Adrenal gland (tissue), 5 donors: ENCODE measurements at regions not wholly inside any gene's neighbourhood (a gene's known extent, or its start where the extent isn't known, plus 50 kb on each side); places are given as distances from the start of the nearest gene placed in this dataset.

Source experiments
- CTCF ChIP-seq, 6 experiments: fragments of 450-650 bp in 4 of 6; fragments of 200-600 bp in 2 of 6; sonication (generic) in 1 of 6; IDR thresholded peaks; 1 replicate in 5 of 6; 2 replicates in 1 of 6; pipeline versions ENCODE4 v1.5.1 to v1.8.0; 2016 to 2021; ENCODE audit warnings: antibody characterized with exemption in 6 of 6, mild to moderate bottlenecking in 2 of 6, moderate library complexity in 1 of 6
- POLR2A ChIP-seq, 2 donors: fragments of 450-650 bp; IDR thresholded peaks; one replicate each; pipeline ENCODE4 v1.6.1; 2017; ENCODE audit warnings: antibody characterized with exemption in 2 of 2, mild to moderate bottlenecking in 2 of 2, moderate library complexity in 1 of 2
- donor health status: DM: no; HTN: no; CAD: no.

- TF ChIP-seq CTCF (IDR thresholded peaks at IDR 0.05) (no peak), POLR2A (IDR thresholded peaks at IDR 0.05) (no peak)
Observed at GRCh38 chr3:152218602-152219001, 50.1 kb upstream of the MBNL1 start.
